Mesothelial cell of epicardium (in vitro differentiated cells): ENCODE measurements at regions not wholly inside any gene's neighbourhood (a gene's known extent, or its start where the extent isn't known, plus 50 kb on each side); places are given as distances from the start of the nearest gene placed in this dataset.

ENCODE experiments used
- DNase-seq, 2 experiments: peaks; one replicate each; pipeline ENCODE4 v3.0.0; 2021; ENCODE audit warnings: low spot score in 2 of 2; ENCODE audit not compliant: unreplicated experiment in 2 of 2
- H3K27ac Mint-ChIP-seq: 2 replicates; pipeline ENCODE4 v1.8.0; 2021; ENCODE audit warnings: mixed read lengths
- H3K27me3 Mint-ChIP-seq: 2 replicates; pipeline ENCODE4 v1.8.0; 2021; ENCODE audit warnings: low read depth, mixed read lengths
- H3K36me3 Mint-ChIP-seq: 2 replicates; pipeline ENCODE4 v1.8.0; 2021; ENCODE audit warnings: mixed read lengths
- H3K4me1 Mint-ChIP-seq: 2 replicates; pipeline ENCODE4 v1.8.0; 2021; ENCODE audit warnings: mixed read lengths
- H3K4me3 Mint-ChIP-seq: 2 replicates; pipeline ENCODE4 v1.8.0; 2021; ENCODE audit warnings: mild to moderate bottlenecking, moderate library complexity, mixed read lengths
- H3K9me3 Mint-ChIP-seq: 2 replicates; pipeline ENCODE4 v1.8.0; 2021; ENCODE audit warnings: mixed read lengths
- TF ChIP-seq, protein P1 (sequence below): fragments of 200-600 bp; sonication (generic); IDR thresholded peaks from one replicate; pipeline ENCODE4 v1.5.0; 2021; ENCODE audit warnings: antibody characterized with exemption; ENCODE audit not compliant: unreplicated experiment

DNA sequence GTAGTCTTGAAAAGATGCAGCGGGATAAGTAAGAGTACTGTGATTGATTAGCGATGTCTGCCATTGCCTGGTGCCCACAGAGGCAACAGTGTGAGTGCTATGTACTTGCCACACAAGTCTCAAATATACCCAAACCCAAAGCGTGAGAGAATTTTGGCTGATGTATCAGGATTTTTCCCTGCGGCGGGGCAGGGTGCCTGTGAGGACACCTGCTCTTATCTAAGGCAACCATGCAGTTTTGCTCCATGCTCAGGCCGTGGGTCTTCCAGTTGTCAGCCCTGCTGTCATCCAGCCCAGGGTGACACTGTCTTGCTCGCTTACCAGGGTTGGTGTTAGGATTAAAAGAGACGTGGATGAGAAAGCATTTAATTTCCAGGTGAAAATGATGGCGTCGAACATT, 202.7 kb downstream of the PTPRU start:
- H3K27ac Mint-ChIP-seq = no peak overlapping the region
- H3K36me3 Mint-ChIP-seq = no peaks in the 10 kb centered on the region
- no peak overlapping the region for H3K4me3 Mint-ChIP-seq
- TF ChIP-seq, protein P1, sequence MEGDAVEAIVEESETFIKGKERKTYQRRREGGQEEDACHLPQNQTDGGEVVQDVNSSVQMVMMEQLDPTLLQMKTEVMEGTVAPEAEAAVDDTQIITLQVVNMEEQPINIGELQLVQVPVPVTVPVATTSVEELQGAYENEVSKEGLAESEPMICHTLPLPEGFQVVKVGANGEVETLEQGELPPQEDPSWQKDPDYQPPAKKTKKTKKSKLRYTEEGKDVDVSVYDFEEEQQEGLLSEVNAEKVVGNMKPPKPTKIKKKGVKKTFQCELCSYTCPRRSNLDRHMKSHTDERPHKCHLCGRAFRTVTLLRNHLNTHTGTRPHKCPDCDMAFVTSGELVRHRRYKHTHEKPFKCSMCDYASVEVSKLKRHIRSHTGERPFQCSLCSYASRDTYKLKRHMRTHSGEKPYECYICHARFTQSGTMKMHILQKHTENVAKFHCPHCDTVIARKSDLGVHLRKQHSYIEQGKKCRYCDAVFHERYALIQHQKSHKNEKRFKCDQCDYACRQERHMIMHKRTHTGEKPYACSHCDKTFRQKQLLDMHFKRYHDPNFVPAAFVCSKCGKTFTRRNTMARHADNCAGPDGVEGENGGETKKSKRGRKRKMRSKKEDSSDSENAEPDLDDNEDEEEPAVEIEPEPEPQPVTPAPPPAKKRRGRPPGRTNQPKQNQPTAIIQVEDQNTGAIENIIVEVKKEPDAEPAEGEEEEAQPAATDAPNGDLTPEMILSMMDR = no peak
- peaks cover 50% of the 10 kb centered on the region for H3K27me3 Mint-ChIP-seq
- H3K9me3 Mint-ChIP-seq = no peaks in the 10 kb centered on the region
- DNase-seq = no peak
- peaks cover 7% of the 10 kb centered on the region for H3K4me1 Mint-ChIP-seq

DNA sequence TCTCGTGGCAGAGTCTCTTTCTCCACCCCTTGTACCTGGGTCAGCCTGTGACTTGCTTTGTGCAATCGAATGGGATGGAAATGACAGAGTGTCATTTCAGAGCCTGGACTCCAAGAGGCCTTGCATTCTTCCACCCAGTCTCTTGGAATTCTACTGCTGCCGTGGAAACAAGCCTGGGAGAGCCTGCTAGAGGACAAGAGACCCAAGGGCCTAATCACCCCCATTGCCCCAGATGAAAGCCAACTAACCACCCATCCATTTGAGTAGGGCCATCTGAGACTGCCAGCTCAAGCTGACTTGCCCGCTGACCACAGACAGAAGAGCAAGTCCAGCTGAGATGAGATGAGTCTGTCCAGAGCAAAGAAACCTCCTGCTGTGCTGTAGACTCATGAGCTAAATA, 201.6 kb downstream of the PTPRU start:
- DNase-seq = no peak
- H3K4me3 Mint-ChIP-seq = no peak overlapping the region
- H3K27ac Mint-ChIP-seq = no peak overlapping the region
- H3K9me3 Mint-ChIP-seq = no peaks in the 10 kb centered on the region
- peaks cover 3% of the 10 kb centered on the region for H3K4me1 Mint-ChIP-seq
- H3K36me3 Mint-ChIP-seq = no peaks in the 10 kb centered on the region
- TF ChIP-seq, protein P1 = no peak
- H3K27me3 Mint-ChIP-seq = peaks cover 49% of the 10 kb centered on the region

DNA sequence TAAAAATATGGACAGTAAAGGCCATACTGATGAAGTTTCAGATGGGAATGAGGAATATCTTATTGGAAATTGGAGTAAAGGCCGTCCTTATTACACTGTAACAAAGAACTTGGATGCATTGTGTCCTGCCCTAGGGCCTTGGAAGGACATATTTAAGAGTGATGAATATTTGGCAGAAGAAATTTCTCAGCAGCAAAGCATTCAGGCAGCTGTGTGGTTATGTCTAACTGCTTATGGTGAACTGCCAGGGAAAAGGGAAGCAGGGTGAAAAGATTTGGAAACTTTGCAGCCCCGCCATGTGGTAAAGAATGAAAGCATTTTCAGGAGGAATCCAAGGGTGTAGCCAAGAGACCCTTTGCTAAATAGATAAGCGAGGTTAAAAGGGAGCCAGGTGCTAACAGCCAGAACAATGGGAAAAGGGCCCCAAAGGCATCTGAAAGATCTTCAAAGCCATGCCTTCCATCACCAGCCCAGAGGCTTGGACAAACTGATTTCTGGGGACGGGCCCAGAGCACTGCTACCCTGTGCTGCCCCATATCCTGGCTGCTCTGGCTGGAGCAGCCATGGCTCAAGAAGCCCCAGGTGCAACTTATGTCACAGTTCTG, 200.0 kb downstream of the PTPRU start:
- no peaks in the 10 kb centered on the region for H3K4me1 Mint-ChIP-seq

DNA sequence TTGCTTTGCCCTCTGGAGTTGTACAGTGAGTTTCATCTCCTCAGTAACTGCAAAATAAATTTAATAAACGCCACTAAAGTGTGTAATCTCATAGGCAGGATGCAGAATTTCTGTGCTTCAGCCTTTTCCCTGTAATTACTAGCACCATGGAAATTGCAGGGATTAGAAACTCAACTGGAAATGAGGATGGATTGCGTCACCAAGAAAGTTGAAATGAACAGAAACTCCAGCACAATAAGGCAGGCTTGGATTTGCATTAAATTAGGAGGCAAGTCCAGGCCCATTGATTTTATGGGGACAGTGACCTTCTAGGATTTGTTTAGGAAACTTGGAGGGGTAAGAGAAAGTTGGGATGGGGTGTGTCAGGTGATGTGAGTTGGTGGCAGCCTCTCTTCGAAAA, 197.5 kb downstream of the PTPRU start:
- Mint-ChIP-seq H3K27ac (no peak overlapping the region), H3K9me3 (peaks cover 17% of the 10 kb centered on the region), H3K4me1 (no peaks in the 10 kb centered on the region), H3K4me3 (no peak overlapping the region), H3K36me3 (no peaks in the 10 kb centered on the region), H3K27me3 (peaks cover 39% of the 10 kb centered on the region)
- TF ChIP-seq, protein P1 = no peak
- no peak for DNase-seq

More for the DNA sequence above, 200.0 kb downstream of the PTPRU start:
- H3K9me3 Mint-ChIP-seq = peaks cover 7% of the 10 kb centered on the region
- H3K4me3 Mint-ChIP-seq = no peak overlapping the region
- peaks cover 42% of the 10 kb centered on the region for H3K27me3 Mint-ChIP-seq
- no peak for DNase-seq
- TF ChIP-seq, protein P1 = no peak
- H3K27ac Mint-ChIP-seq = no peak overlapping the region
- H3K36me3 Mint-ChIP-seq = no peaks in the 10 kb centered on the region

DNA sequence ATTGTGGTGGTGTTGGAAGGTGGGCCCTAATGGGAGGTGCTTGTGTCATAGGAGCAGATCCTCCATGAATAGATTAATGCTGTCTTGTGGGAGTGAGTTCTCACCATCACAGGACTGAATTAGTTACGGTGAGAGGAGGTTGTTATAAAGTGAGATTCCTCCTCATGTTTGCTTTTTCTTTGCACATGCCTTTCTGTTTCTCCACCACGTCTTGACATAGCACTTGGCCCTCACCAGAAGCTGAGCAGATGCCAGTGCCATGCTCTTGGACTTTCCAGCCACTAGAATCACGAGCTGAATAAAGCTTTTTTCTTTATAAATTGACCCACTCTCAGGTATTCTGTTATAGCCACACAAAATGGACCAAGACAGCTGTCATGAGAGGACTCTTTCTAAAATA, 194.8 kb downstream of the PTPRU start:
- DNase-seq = no peak
- TF ChIP-seq, protein P1 = no peak
- H3K27me3 Mint-ChIP-seq = peaks cover 37% of the 10 kb centered on the region
- peaks cover 17% of the 10 kb centered on the region for H3K9me3 Mint-ChIP-seq
- no peak overlapping the region for H3K27ac Mint-ChIP-seq
- no peaks in the 10 kb centered on the region for H3K4me1 Mint-ChIP-seq
- no peaks in the 10 kb centered on the region for H3K36me3 Mint-ChIP-seq
- H3K4me3 Mint-ChIP-seq = no peak overlapping the region

DNA sequence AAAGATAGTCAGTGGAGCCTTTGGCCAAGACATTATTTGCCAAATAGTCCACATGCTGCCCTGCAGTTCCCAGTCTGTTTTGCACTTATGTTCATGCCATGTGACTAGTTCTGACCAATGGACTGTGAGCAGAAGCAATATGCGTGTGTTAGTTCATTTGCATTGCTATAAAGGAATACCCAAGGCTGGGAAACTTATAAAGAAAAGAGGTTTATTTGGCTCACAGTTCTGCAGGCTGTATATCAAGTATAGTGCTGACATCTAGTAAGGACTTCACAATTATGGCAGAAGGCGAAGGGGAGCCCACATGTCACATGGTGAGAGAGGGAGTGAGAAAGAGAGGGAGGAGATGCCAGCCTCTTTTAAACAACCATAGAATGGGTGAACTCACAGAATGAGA, 193.3 kb downstream of the PTPRU start:
- Mint-ChIP-seq H3K4me3 (no peak overlapping the region), H3K27me3 (peaks cover 37% of the 10 kb centered on the region), H3K36me3 (no peaks in the 10 kb centered on the region), H3K4me1 (no peaks in the 10 kb centered on the region), H3K27ac (no peak overlapping the region), H3K9me3 (peaks cover 17% of the 10 kb centered on the region)
- DNase-seq = no peak
- TF ChIP-seq, protein P1 = no peak
